Stimulated activated CD8-positive, alpha-beta memory T cell treated with anti-CD3 and anti-CD28 coated beads, Interleukin-4, amount 100 ng/mL, for 24 hours (primary cell): ENCODE measurements at regions not wholly inside any gene's neighbourhood (a gene's known extent, or its start where the extent isn't known, plus 50 kb on each side); places are given as distances from the start of the nearest gene placed in this dataset.
"Not testable (repeated sequence)": the region's sequence is repeated elsewhere in the genome, so short reads cannot be mapped to it uniquely, and the experiment has no call there.

Experiments used
- DNase-seq: peaks from one replicate; pipeline ENCODE4 v3.0.0-alpha.2; 2020; ENCODE audit warnings: low read depth

- DNase-seq = no peak
Observed at GRCh38 chr10:2340831-2341647, 603.7 kb upstream of the ADARB2 start.

DNA sequence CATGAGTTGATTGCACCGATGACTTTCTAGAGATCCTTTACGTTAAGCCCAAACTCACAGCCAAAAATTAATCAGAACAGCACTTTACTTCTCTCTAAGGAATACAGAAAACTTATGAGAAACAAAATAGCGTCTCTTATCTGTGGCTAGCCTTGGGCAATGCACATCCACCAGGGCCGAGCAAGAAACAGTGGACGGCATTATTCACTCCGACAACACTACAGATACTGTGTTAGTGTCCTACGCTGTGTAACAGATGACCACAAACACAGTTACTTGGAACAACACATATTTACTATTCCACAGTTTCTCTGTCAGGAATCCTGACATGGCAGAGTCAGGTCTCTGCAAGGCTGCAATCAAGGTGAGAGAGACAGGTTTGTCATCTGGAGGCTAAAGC lies 598.3 kb upstream of the ADARB2 start:
- no peak for DNase-seq

DNA sequence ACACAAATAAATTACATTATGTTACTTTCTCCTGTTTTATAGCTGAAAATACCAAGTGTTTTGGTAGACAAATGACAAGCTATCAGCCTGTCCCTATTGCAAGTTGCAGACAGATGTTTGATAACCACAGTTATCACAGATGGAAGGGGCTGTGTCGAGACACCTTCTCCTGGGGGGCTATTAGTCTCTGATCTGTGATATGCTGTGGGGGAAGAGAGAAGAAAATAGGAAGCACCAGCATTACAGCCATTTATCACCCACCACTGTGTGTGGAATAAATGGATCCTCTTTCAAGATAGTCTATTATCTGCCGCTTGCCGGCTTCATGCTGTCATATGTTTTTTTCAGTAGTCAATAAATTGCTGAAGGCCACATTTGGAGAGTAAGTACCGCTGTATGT lies 597.2 kb upstream of the ADARB2 start:
- DNase-seq = no peak

GRCh38 chr10:2329082-2329481 lies 591.8 kb upstream of the ADARB2 start:
- no peak for DNase-seq

GRCh38 chr10:2326411-2326810 lies 589.1 kb upstream of the ADARB2 start:
- no peak for DNase-seq

DNA sequence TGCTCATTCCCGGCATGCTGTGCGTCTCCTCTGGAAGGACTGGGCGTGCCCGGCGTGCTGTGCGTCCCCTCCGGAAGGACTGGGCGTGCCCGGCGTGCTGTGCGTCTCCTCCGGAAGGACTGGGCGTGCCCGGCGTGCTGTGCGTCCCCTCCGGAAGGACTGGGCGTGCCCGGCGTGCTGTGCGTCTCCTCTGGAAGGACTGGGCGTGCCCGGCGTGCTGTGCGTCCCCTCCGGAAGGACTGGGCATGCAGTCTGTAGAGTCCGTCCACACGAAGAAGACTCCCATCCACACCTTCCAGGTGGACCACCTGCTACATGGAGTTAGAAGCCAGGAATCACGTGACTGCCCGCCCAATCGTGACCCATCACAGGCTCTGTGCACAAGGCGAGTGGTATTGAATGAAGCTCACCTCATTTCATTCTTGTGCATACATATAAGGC lies 577.7 kb upstream of the ADARB2 start:
- not testable (repeated sequence) for DNase-seq

DNA sequence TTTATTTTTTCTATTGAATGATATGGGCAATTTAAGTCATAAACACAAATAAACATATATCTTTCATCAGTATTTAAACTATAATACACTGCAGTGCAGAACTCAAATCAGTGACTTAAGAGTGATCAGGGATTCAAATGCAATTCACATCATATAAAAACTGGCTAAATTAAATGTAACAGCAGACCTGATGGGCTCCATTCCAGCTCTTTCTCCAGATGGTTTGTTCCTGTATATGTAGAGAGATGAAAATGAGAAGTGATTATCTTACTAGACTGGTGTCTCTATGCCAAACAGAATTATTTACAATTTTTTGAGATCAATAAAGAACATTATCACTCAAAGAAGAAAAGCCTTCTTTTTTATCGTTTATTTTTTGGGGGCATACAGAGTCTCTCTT lies 568.8 kb upstream of the ADARB2 start:
- DNase-seq = no peak

DNA sequence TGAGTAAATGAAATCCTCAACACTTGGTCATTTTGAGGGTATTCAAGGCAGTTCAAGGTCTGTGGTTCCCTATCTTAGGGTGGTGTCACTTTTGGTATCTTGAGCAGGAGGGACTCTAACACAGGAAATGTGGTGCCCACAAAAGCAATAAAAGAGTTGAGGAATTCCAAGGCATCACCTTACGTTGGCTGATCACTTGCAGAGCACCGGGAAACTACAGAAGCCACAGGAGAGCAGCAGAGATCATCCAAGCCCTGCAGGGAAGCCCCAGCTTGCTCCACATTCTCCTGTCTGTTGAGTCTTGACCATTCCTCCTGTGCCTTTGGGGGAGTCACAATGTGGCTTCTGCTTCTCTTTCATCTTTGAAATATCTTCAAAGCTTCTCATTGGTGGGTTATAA lies 565.8 kb upstream of the ADARB2 start:
- DNase-seq = no peak

GRCh38 chr10:2301227-2301626 lies 563.9 kb upstream of the ADARB2 start:
- no peak for DNase-seq

DNA sequence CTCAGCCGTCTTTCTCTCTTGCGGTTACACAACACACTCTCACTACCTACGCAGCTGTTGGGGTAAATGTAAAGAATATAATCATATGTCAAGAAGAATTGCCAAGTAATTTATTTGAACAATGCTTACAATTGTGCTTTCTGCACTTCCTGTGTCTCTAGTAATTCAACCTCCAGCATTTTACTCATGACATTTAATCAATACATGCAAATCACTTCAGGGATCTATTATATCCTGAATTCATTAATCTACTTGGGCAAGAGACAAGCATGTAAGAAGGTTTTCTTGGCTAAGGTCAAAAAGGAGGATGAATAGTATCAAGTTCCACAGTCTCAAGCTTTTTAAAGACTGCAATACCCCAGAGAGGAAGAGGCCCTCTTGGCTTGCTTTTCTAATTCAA lies 562.9 kb upstream of the ADARB2 start:
- DNase-seq = no peak

- no peak for DNase-seq
Observed at GRCh38 chr10:2296179-2296891, 559.0 kb upstream of the ADARB2 start.

DNA sequence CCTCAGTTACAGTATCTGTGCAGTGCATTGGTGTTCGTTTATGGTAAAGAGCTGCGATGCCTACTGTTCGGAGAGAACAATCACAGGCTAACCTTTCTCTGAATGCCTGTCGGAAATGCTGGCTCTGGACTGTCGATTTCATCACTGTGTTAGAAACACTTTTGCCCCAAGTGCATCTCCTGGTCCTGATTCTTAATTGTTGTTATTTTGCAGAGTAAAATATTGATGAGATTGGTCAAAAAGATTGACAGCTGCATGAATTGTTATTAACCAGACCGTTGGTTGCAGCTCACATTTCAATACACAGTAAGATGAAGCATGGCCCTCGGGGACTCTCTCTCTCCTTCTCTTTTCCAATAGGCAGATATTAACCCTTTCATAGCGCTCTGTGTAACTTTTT lies 557.4 kb upstream of the ADARB2 start:
- no peak for DNase-seq

- DNase-seq = no peak
Observed at GRCh38 chr10:2284071-2284470, 546.7 kb upstream of the ADARB2 start.

DNA sequence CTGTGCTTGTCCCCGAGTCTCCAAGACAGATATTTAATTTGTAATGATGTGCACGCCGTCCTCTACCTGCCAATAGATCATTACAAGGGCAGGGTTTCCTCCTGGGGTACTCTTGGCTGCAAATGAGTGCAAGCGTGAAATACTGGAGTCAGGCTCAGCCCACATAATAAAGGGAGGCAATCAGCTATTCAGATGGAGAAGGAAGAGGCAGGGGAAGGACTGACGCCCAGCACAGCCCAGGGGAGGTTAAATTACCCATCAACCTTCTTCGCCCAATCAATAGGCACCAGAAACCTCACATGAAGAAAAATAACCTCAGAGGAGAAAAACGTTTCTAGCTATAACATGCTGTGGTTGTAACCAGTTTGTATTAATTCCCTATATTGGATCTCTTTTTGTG lies 544.9 kb upstream of the ADARB2 start:
- no peak for DNase-seq

DNA sequence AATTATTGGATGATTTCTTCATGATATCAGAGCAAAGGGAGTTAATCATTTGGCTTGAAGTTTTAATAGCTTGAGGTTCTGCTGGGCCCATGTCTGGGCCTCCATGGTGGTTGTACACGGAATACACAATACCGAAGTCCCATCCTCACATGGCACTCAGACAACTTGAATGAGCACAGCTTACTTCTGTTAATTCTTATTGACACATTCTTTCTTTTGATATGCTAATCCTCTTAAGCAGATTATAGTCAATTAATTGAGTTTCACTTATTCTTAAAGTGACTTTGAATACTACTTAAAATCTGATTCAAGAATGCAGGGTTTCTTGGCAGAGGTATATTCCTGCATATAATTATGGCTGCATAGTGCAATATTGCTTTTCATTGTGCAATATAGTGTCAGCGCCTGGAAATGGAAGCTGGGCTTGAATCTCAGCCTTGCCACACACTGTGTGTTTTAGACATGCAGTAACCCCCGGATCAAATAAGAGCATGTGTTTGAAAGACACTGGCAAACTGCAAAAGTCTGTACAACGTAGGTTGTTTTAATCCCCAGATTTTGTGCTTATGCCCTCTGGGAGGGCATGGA lies 543.5 kb upstream of the ADARB2 start:
- no peak for DNase-seq

DNA sequence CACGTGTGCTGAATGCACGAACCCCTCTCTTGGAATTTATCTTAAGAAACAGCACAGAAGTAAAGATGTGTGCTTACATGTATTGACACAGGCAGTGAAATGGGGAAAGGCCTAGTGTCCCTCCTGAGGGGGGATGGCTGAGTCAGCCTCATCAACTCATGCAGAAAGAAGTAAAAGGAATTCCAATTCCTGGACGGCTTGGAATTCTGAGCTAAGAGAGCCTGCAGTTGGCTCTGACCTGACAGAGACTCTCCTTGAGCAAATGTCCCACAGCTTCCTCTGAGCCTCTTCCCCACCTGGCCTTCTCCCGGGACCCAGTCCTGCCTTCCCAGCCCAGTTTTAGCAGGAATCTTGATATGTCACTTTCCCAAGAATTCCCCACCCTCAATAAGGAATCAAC lies 542.4 kb upstream of the ADARB2 start:
- DNase-seq = no peak

DNA sequence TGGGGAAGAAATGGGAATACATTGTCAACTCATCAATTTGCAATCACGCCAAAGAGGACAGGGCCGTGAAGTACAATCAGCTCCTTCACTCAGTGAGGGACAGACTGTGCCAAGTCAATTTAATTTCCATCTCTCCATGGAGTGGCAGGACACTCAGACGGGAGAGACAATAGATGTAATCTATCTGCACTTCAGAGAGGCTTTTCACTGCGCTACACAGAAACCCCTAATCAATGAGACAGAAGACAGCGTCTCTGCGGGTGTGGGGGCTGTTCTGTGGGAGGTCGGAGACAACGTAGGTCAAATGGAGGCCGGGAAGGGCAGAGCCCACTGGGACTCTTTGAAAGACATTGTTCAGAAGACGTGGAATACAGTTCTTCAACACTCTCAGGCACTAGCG lies 541.0 kb upstream of the ADARB2 start:
- no peak for DNase-seq

DNA sequence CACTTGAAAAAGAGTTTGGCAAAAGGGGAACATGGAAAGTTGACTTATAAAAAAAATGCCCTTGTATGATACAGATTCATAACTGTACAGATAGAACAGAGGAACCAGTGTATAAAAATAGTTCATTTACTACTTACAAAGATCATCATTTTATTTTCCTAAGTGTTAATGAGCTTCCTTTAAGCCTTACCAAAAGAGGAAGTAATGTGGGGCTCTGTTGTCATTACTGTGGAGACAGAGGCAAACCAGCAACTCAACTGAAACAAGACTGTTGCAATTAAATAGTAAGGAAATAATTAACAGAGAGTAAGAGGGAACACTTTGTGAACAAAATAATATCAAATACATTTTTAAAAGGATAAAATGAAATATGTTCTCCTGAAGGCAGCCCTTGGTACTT lies 526.2 kb upstream of the ADARB2 start:
- no peak for DNase-seq

- DNase-seq = no peak
Observed at GRCh38 chr10:2262878-2263277, 525.6 kb upstream of the ADARB2 start.

GRCh38 chr10:2262333-2262732 lies 525.0 kb upstream of the ADARB2 start:
- DNase-seq = no peak

DNA sequence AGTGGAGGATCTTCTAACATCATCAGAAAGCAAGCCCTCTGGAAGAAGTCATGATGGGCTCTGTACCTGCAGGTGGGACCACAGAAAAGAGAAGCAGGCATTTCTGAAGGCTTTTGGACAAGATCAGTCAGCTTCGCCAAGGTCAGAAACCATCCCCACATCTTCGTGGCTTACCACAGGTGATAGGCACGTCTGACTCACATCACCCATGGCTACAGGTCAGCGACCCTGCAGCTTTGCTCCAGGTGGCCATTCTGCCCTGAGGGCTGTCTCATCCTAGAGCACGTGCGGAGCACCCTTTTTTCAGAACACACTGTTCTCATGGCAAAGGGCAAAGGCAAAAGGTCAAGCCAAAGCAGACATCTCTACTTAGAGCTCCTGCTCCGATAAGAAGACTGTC lies 518.9 kb upstream of the ADARB2 start:
- DNase-seq = no peak

DNA sequence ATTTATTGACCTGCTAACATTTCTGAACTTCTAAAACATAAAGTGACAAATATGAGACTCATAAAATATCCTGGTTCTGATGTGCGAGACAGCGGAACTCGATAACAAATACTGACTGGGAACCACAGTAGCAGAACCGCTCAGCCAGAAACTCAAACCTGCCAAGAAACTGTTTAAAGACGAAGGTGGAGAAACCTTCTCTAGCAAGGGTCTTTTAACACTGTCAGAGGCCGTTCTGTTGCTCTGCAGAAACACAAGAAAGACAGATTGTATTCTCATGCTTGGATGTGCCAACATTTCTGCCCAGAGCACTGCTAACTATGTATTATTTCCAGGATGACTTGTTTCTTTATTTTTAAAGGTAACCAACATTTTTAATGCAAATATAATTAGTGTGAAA lies 514.8 kb upstream of the ADARB2 start:
- no peak for DNase-seq

GRCh38 chr10:2251631-2252030 lies 514.3 kb upstream of the ADARB2 start:
- DNase-seq = no peak
